ENCODE measurements at regions not wholly inside any gene's neighbourhood (a gene's known extent, or its start where the extent isn't known, plus 50 kb on each side); places are given as distances from the start of the nearest gene placed in this dataset.

GRCh38 chr3:59299561-59299960 is 249.7 kb upstream of the CFAP20DC start:
- Mint-ChIP-seq H3K9me3 (ENCODE audit: low read depth) (peaks cover 7% of the 10 kb centered on the region), H3K4me3 (no peak overlapping the region), H3K4me1 (peaks cover 12% of the 10 kb centered on the region), H3K36me3 (peaks cover 2% of the 10 kb centered on the region), H3K27me3 (peaks cover 2% of the 10 kb centered on the region), H3K27ac (no peak overlapping the region)
- DNase-seq: no peak
- CTCF ChIA-PET: no interaction called here
- no peak for ATAC-seq

GRCh38 chr3:59290358-59290757 is 240.5 kb upstream of the CFAP20DC start:
- H3K27ac Mint-ChIP-seq: no peak overlapping the region
- CTCF ChIA-PET: no interaction called here

GRCh38 chr3:59289831-59290230 is 240.0 kb upstream of the CFAP20DC start:
- Mint-ChIP-seq H3K4me3 (no peak overlapping the region), H3K4me1 (peaks cover 33% of the 10 kb centered on the region), H3K36me3 (peaks cover 18% of the 10 kb centered on the region), H3K27ac (no peak overlapping the region), H3K9me3 (ENCODE audit: low read depth) (peaks cover 11% of the 10 kb centered on the region), H3K27me3 (no peaks in the 10 kb centered on the region)
- CTCF ChIA-PET: interaction anchor here (1.9 kb wide), 1 partner anchor 167 kb away, joined by 4 read pairs; no protein-coding TSS in a partner anchor
- DNase-seq: no peak
- ATAC-seq: no peak

More at GRCh38 chr3:59290358-59290757, 240.5 kb upstream of the CFAP20DC start:
- DNase-seq: no peak
- Mint-ChIP-seq H3K4me1 (peaks cover 33% of the 10 kb centered on the region), H3K27me3 (no peaks in the 10 kb centered on the region), H3K4me3 (no peak overlapping the region), H3K9me3 (ENCODE audit: low read depth) (peaks cover 13% of the 10 kb centered on the region), H3K36me3 (peaks cover 18% of the 10 kb centered on the region)
- no peak for ATAC-seq

- CTCF ChIA-PET: interaction anchor here (1.9 kb wide), 1 partner anchor 168 kb away, joined by 4 read pairs; no protein-coding TSS in a partner anchor
- H3K4me3 Mint-ChIP-seq: no peak overlapping the region
- no peak overlapping the region for H3K27ac Mint-ChIP-seq
- H3K4me1 Mint-ChIP-seq: peaks cover 33% of the 10 kb centered on the region
- DNase-seq (no peak), ATAC-seq (no peak)
- H3K27me3 Mint-ChIP-seq: no peaks in the 10 kb centered on the region
- H3K36me3 Mint-ChIP-seq: peaks cover 14% of the 10 kb centered on the region
- peaks cover 8% of the 10 kb centered on the region for H3K9me3 Mint-ChIP-seq (ENCODE audit: low read depth)
These were observed 239.1 kb upstream of the CFAP20DC start for GRCh38 chr3:59288951-59289350.

- DNase-seq (peak; percentile 71), ATAC-seq (peak; percentile 95)
- H3K4me1 Mint-ChIP-seq: peaks cover 33% of the 10 kb centered on the region
- H3K4me3 Mint-ChIP-seq: no peak overlapping the region
- no peaks in the 10 kb centered on the region for H3K27me3 Mint-ChIP-seq
- H3K36me3 Mint-ChIP-seq: peaks cover 2% of the 10 kb centered on the region
- CTCF ChIA-PET: interaction anchor here (0.9 to 2.1 kb wide), 6 partner anchors 14 to 289 kb away, joined by 3 to 5 read pairs (median 4); no protein-coding TSS in a partner anchor
- no peaks in the 10 kb centered on the region for H3K9me3 Mint-ChIP-seq (ENCODE audit: low read depth)
- peak overlapping the region; percentile 84 for H3K27ac Mint-ChIP-seq
These were observed 237.1 kb upstream of the CFAP20DC start for GRCh38 chr3:59286791-59287531.

- Mint-ChIP-seq H3K27ac (no peak overlapping the region), H3K36me3 (peaks cover 2% of the 10 kb centered on the region), H3K27me3 (no peaks in the 10 kb centered on the region), H3K4me1 (peaks cover 24% of the 10 kb centered on the region), H3K9me3 (ENCODE audit: low read depth) (no peaks in the 10 kb centered on the region), H3K4me3 (no peak overlapping the region)
- DNase-seq (no peak), ATAC-seq (no peak)
- CTCF ChIA-PET: interaction anchor here (1.2 kb wide), 1 partner anchor 23 kb away, joined by 3 read pairs; no protein-coding TSS in a partner anchor
These were observed 235.7 kb upstream of the CFAP20DC start for GRCh38 chr3:59285560-59285959.

- H3K9me3 Mint-ChIP-seq (ENCODE audit: low read depth): no peaks in the 10 kb centered on the region
These were observed 235.1 kb upstream of the CFAP20DC start for GRCh38 chr3:59284926-59285325.

GRCh38 chr3:59280113-59280512 is 230.3 kb upstream of the CFAP20DC start:
- Mint-ChIP-seq H3K9me3 (ENCODE audit: low read depth) (no peaks in the 10 kb centered on the region), H3K36me3 (no peaks in the 10 kb centered on the region), H3K27me3 (peaks cover 7% of the 10 kb centered on the region), H3K27ac (no peak overlapping the region), H3K4me1 (no peaks in the 10 kb centered on the region), H3K4me3 (no peak overlapping the region)
- CTCF ChIA-PET: interaction anchor here (0.9 kb wide), 1 partner anchor 295 kb away, joined by 4 read pairs; no protein-coding TSS in a partner anchor
- ATAC-seq (no peak), DNase-seq (no peak)

More at GRCh38 chr3:59284926-59285325, 235.1 kb upstream of the CFAP20DC start:
- CTCF ChIA-PET: no interaction called here
- Mint-ChIP-seq H3K4me3 (no peak overlapping the region), H3K36me3 (peaks cover 2% of the 10 kb centered on the region), H3K4me1 (peaks cover 21% of the 10 kb centered on the region), H3K27ac (no peak overlapping the region), H3K27me3 (no peaks in the 10 kb centered on the region)
- DNase-seq (no peak), ATAC-seq (no peak)

- Mint-ChIP-seq H3K36me3 (no peaks in the 10 kb centered on the region), H3K27me3 (peaks cover 7% of the 10 kb centered on the region), H3K27ac (no peak overlapping the region), H3K4me1 (no peaks in the 10 kb centered on the region), H3K4me3 (no peak overlapping the region), H3K9me3 (ENCODE audit: low read depth) (no peaks in the 10 kb centered on the region)
- CTCF ChIA-PET: no interaction called here
- no peak for DNase-seq
- ATAC-seq: no peak
These were observed 228.0 kb upstream of the CFAP20DC start for GRCh38 chr3:59277816-59278215.

GRCh38 chr3:59277201-59277600 is 227.4 kb upstream of the CFAP20DC start:
- CTCF ChIA-PET: no interaction called here
- Mint-ChIP-seq H3K27ac (no peak overlapping the region), H3K4me3 (no peak overlapping the region), H3K9me3 (ENCODE audit: low read depth) (no peaks in the 10 kb centered on the region), H3K36me3 (no peaks in the 10 kb centered on the region), H3K4me1 (no peaks in the 10 kb centered on the region), H3K27me3 (peaks cover 7% of the 10 kb centered on the region)
- ATAC-seq (no peak), DNase-seq (no peak)

- ATAC-seq (no peak), DNase-seq (no peak)
- Mint-ChIP-seq H3K9me3 (ENCODE audit: low read depth) (no peaks in the 10 kb centered on the region), H3K4me1 (no peaks in the 10 kb centered on the region), H3K4me3 (no peak overlapping the region), H3K27ac (no peak overlapping the region), H3K27me3 (peaks cover 7% of the 10 kb centered on the region), H3K36me3 (no peaks in the 10 kb centered on the region)
- CTCF ChIA-PET: no interaction called here
These were observed 224.2 kb upstream of the CFAP20DC start for GRCh38 chr3:59273976-59274375.

GRCh38 chr3:59271971-59272370 is 222.1 kb upstream of the CFAP20DC start:
- H3K36me3 Mint-ChIP-seq: no peaks in the 10 kb centered on the region
- ATAC-seq (no peak), DNase-seq (no peak)
- H3K9me3 Mint-ChIP-seq (ENCODE audit: low read depth): no peaks in the 10 kb centered on the region
- CTCF ChIA-PET: interaction anchor here (1.5 kb wide), 1 partner anchor 15 kb away, joined by 3 read pairs; no protein-coding TSS in a partner anchor
- no peak overlapping the region for H3K27ac Mint-ChIP-seq
- no peaks in the 10 kb centered on the region for H3K4me1 Mint-ChIP-seq
- peaks cover 4% of the 10 kb centered on the region for H3K27me3 Mint-ChIP-seq
- no peak overlapping the region for H3K4me3 Mint-ChIP-seq

GRCh38 chr3:59270921-59271320 is 221.1 kb upstream of the CFAP20DC start:
- Mint-ChIP-seq H3K4me3 (no peak overlapping the region), H3K4me1 (no peaks in the 10 kb centered on the region), H3K36me3 (no peaks in the 10 kb centered on the region), H3K27ac (no peak overlapping the region), H3K9me3 (ENCODE audit: low read depth) (no peaks in the 10 kb centered on the region), H3K27me3 (no peaks in the 10 kb centered on the region)
- CTCF ChIA-PET: no interaction called here
- no peak for ATAC-seq
- no peak for DNase-seq

GRCh38 chr3:59270209-59270608 is 220.4 kb upstream of the CFAP20DC start:
- H3K9me3 Mint-ChIP-seq (ENCODE audit: low read depth): no peaks in the 10 kb centered on the region
- ATAC-seq: no peak
- H3K4me3 Mint-ChIP-seq: no peak overlapping the region
- CTCF ChIA-PET: no interaction called here
- no peaks in the 10 kb centered on the region for H3K27me3 Mint-ChIP-seq
- no peaks in the 10 kb centered on the region for H3K36me3 Mint-ChIP-seq
- H3K4me1 Mint-ChIP-seq: no peaks in the 10 kb centered on the region
- DNase-seq: no peak
- H3K27ac Mint-ChIP-seq: no peak overlapping the region
